Body of pancreas (tissue), 4 donors: ENCODE measurements at regions not wholly inside any gene's neighbourhood (a gene's known extent, or its start where the extent isn't known, plus 50 kb on each side); places are given as distances from the start of the nearest gene placed in this dataset.

ENCODE experiments used
- ATAC-seq: fragments of 150-250 bp; one replicate; pipeline ENCODE4 v1.9.1; 2016
- DNase-seq, 4 donors: peaks; one replicate each; pipeline ENCODE4 v3.0.0-alpha.2; 2019
- H3K27ac ChIP-seq, 4 donors: fragments of 200-600 bp; sonication (generic); 1 replicate in 3 of 4; 2 replicates in 1 of 4; pipeline versions ENCODE4 v1.5.1 to v1.6.1; 2016 to 2019; ENCODE audit warnings: mild to moderate bottlenecking in 1 of 4, mixed read lengths in 1 of 4, moderate library complexity in 1 of 4
- H3K27me3 ChIP-seq, 2 donors: fragments of 200-600 bp; sonication (generic); one replicate each; pipeline ENCODE4 v1.6.0; 2016; ENCODE audit warnings: mild to moderate bottlenecking in 1 of 2
- H3K36me3 ChIP-seq, 2 donors: fragments of 200-600 bp; sonication (generic); replicated peaks in 1 of 2; 2 replicates each; pipeline ENCODE4 v1.5.1; 2016; ENCODE audit warnings: low read depth in 2 of 2; ENCODE audit not compliant: insufficient read depth in 1 of 2
- H3K4me1 ChIP-seq: fragments of 200-600 bp; sonication (generic); one replicate; pipeline ENCODE4 v1.6.0; 2016
- H3K4me3 ChIP-seq, 2 donors: fragments of 200-600 bp; sonication (generic); 1 replicate in 1 of 2; 2 replicates in 1 of 2; pipeline ENCODE4 v1.5.1; 2016 to 2019
- H3K9me3 ChIP-seq, 3 donors: fragments of 200-600 bp; sonication (generic); 1 replicate in 2 of 3; 2 replicates in 1 of 3; pipeline ENCODE4 v1.5.1; 2016
- CTCF ChIP-seq, 7 experiments: fragments of 450-650 bp in 4 of 7; fragments of 200-600 bp in 3 of 7; sonication (generic) in 3 of 7; IDR thresholded peaks; one replicate each; pipeline ENCODE4 v1.5.1; 2016 to 2019; ENCODE audit warnings: antibody characterized with exemption in 7 of 7
- POLR2A ChIP-seq, 3 donors: fragments of 450-650 bp; IDR thresholded peaks; one replicate each; pipeline ENCODE4 v1.6.1; 2016; ENCODE audit warnings: antibody characterized with exemption in 3 of 3, mild to moderate bottlenecking in 2 of 3
- WGBS, 2 donors: methylation state at CpG; one replicate each; pipeline ENCODE4 v1.1.5; 2017; 5-methylcytosine and 5-hydroxymethylcytosine counted together
- intact Hi-C: fragments of 100-400 bp; cut with DNase I; formaldehyde crosslinking; loops from one replicate; pipeline ENCODE4 v1.15.1; 2023

GRCh38 chr9:82722051-82722450 lies 340.9 kb downstream of the RASEF start:
- ATAC-seq (no peak), DNase-seq (no peak)
- Histone ChIP-seq H3K4me3 (no peak overlapping the region), H3K4me1 (no peaks in the 10 kb centered on the region), H3K27me3 (no peaks in the 10 kb centered on the region), H3K36me3 (no peaks in the 10 kb centered on the region), H3K27ac (no peak overlapping the region), H3K9me3 (no peaks in the 10 kb centered on the region)
- intact Hi-C loops, result no loop called here
- TF ChIP-seq CTCF (IDR thresholded peaks at IDR 0.05) (no peak), POLR2A (IDR thresholded peaks at IDR 0.05) (no peak)
- 70 to 81% methylated on average over 1 of the region's 1 CpG for WGBS, 2 donors

GRCh38 chr9:82722561-82722960 lies 340.4 kb downstream of the RASEF start:
- H3K36me3 ChIP-seq, result no peaks in the 10 kb centered on the region
- H3K4me3 ChIP-seq, result no peak overlapping the region
- 32 to 34% methylated on average over 2 of the region's 2 CpGs for WGBS, 2 donors
- DNase-seq (no peak), ATAC-seq (no peak)
- no peaks in the 10 kb centered on the region for H3K4me1 ChIP-seq
- H3K9me3 ChIP-seq, result no peaks in the 10 kb centered on the region
- intact Hi-C loops, result no loop called here
- no peak for TF ChIP-seq POLR2A (IDR thresholded peaks at IDR 0.05)
- no peak for TF ChIP-seq CTCF (IDR thresholded peaks at IDR 0.05)
- no peaks in the 10 kb centered on the region for H3K27me3 ChIP-seq
- no peak overlapping the region for H3K27ac ChIP-seq

- 43 to 46% methylated on average over 6 of the region's 6 CpGs for WGBS, 2 donors
- ATAC-seq (no peak), DNase-seq (no peak)
- Histone ChIP-seq H3K9me3 (no peaks in the 10 kb centered on the region), H3K27me3 (no peaks in the 10 kb centered on the region), H3K4me3 (no peak overlapping the region), H3K36me3 (no peaks in the 10 kb centered on the region), H3K27ac (no peak overlapping the region), H3K4me1 (no peaks in the 10 kb centered on the region)
- intact Hi-C loops, result no loop called here
- no peak for TF ChIP-seq POLR2A (IDR thresholded peaks at IDR 0.05)
- TF ChIP-seq CTCF (IDR thresholded peaks at IDR 0.05), result no peak
Observed at GRCh38 chr9:82726424-82727276, 336.3 kb downstream of the RASEF start.

- DNase-seq (no peak), ATAC-seq (no peak)
- Histone ChIP-seq H3K4me3 (no peak overlapping the region), H3K27me3 (no peaks in the 10 kb centered on the region), H3K9me3 (no peaks in the 10 kb centered on the region), H3K36me3 (no peaks in the 10 kb centered on the region), H3K4me1 (no peaks in the 10 kb centered on the region), H3K27ac (no peak overlapping the region)
- WGBS, 2 donors, result 78 to 84% methylated on average over 6 of the region's 6 CpGs
- intact Hi-C loops, result no loop called here
- TF ChIP-seq POLR2A (IDR thresholded peaks at IDR 0.05), result no peak
- TF ChIP-seq CTCF (IDR thresholded peaks at IDR 0.05), result no peak
Observed at GRCh38 chr9:82729141-82729540, 333.8 kb downstream of the RASEF start.
